Activated CD8-positive, alpha-beta memory T cell treated with anti-CD3 and anti-CD28 coated beads, Interleukin-2, amount 10 ng/mL, durations not matched to agents 7 days and 5 days (primary cell): ENCODE measurements at regions not wholly inside any gene's neighbourhood (a gene's known extent, or its start where the extent isn't known, plus 50 kb on each side); places are given as distances from the start of the nearest gene placed in this dataset.

Experiments
- ATAC-seq: fragments of 150-1000 bp; cut with Tn5 transposase; one replicate; pipeline ENCODE4 v1.10.0; 2021; ENCODE audit warnings: moderate library complexity
- CTCF ChIA-PET: fragments of 350-600 bp; sonication (Branson Sonifier 250); formaldehyde crosslinking; loops from one replicate; lab custom pipeline; 2021; ENCODE audit warnings: antibody characterized with exemption; lab: Charles Lee
- DNase-seq: peaks from one replicate; pipeline ENCODE4 v3.0.0-alpha.2; 2020
- H3K27ac Mint-ChIP-seq: one replicate; pipeline ENCODE4 v1.8.0; 2021; ENCODE audit warnings: mild to moderate bottlenecking, mixed read lengths
- H3K27me3 Mint-ChIP-seq: one replicate; pipeline ENCODE4 v1.8.0; 2021; ENCODE audit warnings: mixed read lengths
- H3K36me3 Mint-ChIP-seq: one replicate; pipeline ENCODE4 v1.8.0; 2021; ENCODE audit warnings: mild to moderate bottlenecking, mixed read lengths
- H3K4me1 Mint-ChIP-seq: one replicate; pipeline ENCODE4 v1.8.0; 2021; ENCODE audit warnings: mixed read lengths
- H3K4me3 Mint-ChIP-seq: one replicate; pipeline ENCODE4 v1.8.0; 2021; ENCODE audit warnings: mild to moderate bottlenecking, moderate library complexity, mixed read lengths
- H3K9me3 Mint-ChIP-seq: one replicate; pipeline ENCODE4 v1.8.0; 2022; ENCODE audit warnings: low read depth, mixed read lengths

GRCh38 chr10:62634576-62634975 lies 169.9 kb upstream of the ADO start:
- CTCF ChIA-PET: interaction anchor here (3.0 kb wide), 1 partner anchor 46 kb away, joined by 11 read pairs; no protein-coding TSS in a partner anchor
- H3K36me3 Mint-ChIP-seq: peaks cover 2% of the 10 kb centered on the region
- peaks cover 3% of the 10 kb centered on the region for H3K27me3 Mint-ChIP-seq
- no peak for ATAC-seq
- no peak for DNase-seq
- H3K27ac Mint-ChIP-seq: no peak overlapping the region
- no peak overlapping the region for H3K4me3 Mint-ChIP-seq
- H3K9me3 Mint-ChIP-seq: no peaks in the 10 kb centered on the region
- peaks cover 23% of the 10 kb centered on the region for H3K4me1 Mint-ChIP-seq

GRCh38 chr10:62635127-62635526 lies 169.4 kb upstream of the ADO start:
- peaks cover 23% of the 10 kb centered on the region for H3K4me1 Mint-ChIP-seq
- CTCF ChIA-PET: interaction anchor here (3.0 kb wide), 1 partner anchor 46 kb away, joined by 11 read pairs; no protein-coding TSS in a partner anchor
- H3K36me3 Mint-ChIP-seq: peaks cover 2% of the 10 kb centered on the region
- H3K27me3 Mint-ChIP-seq: peaks cover 3% of the 10 kb centered on the region
- no peaks in the 10 kb centered on the region for H3K9me3 Mint-ChIP-seq
- H3K4me3 Mint-ChIP-seq: no peak overlapping the region
- DNase-seq: no peak
- no peak overlapping the region for H3K27ac Mint-ChIP-seq
- ATAC-seq: no peak

GRCh38 chr10:62636825-62637248 lies 167.7 kb upstream of the ADO start:
- H3K27ac Mint-ChIP-seq: no peak overlapping the region
- no peaks in the 10 kb centered on the region for H3K9me3 Mint-ChIP-seq
- H3K4me1 Mint-ChIP-seq: peaks cover 17% of the 10 kb centered on the region
- DNase-seq: no peak
- CTCF ChIA-PET: interaction anchor here (0.7 to 4.7 kb wide), 10 partner anchors 17 to 180 kb away, joined by 3 to 35 read pairs (median 3); partner anchors contain the start of gene EGR2
- H3K36me3 Mint-ChIP-seq: no peaks in the 10 kb centered on the region
- ATAC-seq: peak; percentile 14
- no peak overlapping the region for H3K4me3 Mint-ChIP-seq
- H3K27me3 Mint-ChIP-seq: peaks cover 3% of the 10 kb centered on the region

GRCh38 chr10:62637249-62638061 lies 167.1 kb upstream of the ADO start:
- Mint-ChIP-seq H3K36me3 (no peaks in the 10 kb centered on the region), H3K4me3 (no peak overlapping the region), H3K9me3 (no peaks in the 10 kb centered on the region), H3K27me3 (peaks cover 3% of the 10 kb centered on the region), H3K27ac (no peak overlapping the region), H3K4me1 (peaks cover 11% of the 10 kb centered on the region)
- ATAC-seq (peak; percentile 96), DNase-seq (peak; percentile 87)
- CTCF ChIA-PET: interaction anchor here (0.6 to 4.7 kb wide), 13 partner anchors 18 to 219 kb away, joined by 3 to 35 read pairs (median 3); partner anchors contain the start of gene EGR2

GRCh38 chr10:62638062-62638477 lies 166.4 kb upstream of the ADO start:
- Mint-ChIP-seq H3K27ac (no peak overlapping the region), H3K4me3 (no peak overlapping the region), H3K27me3 (peaks cover 3% of the 10 kb centered on the region), H3K4me1 (peaks cover 7% of the 10 kb centered on the region), H3K9me3 (no peaks in the 10 kb centered on the region), H3K36me3 (no peaks in the 10 kb centered on the region)
- ATAC-seq (no peak), DNase-seq (no peak)
- CTCF ChIA-PET: interaction anchor here (0.7 to 4.7 kb wide), 9 partner anchors 18 to 179 kb away, joined by 3 to 35 read pairs (median 3); partner anchors contain the start of gene EGR2

GRCh38 chr10:62639144-62639543 lies 165.4 kb upstream of the ADO start:
- Mint-ChIP-seq H3K27ac (no peak overlapping the region), H3K9me3 (no peaks in the 10 kb centered on the region), H3K36me3 (no peaks in the 10 kb centered on the region), H3K4me3 (no peak overlapping the region), H3K4me1 (peaks cover 6% of the 10 kb centered on the region), H3K27me3 (peaks cover 3% of the 10 kb centered on the region)
- ATAC-seq (no peak), DNase-seq (no peak)
- CTCF ChIA-PET: interaction anchor here (0.7 to 4.7 kb wide), 2 partner anchors 24 to 178 kb away, joined by 3 to 35 read pairs; partner anchors contain the start of gene EGR2

GRCh38 chr10:62640411-62640810 lies 164.1 kb upstream of the ADO start:
- Mint-ChIP-seq H3K36me3 (no peaks in the 10 kb centered on the region), H3K9me3 (no peaks in the 10 kb centered on the region), H3K27ac (no peak overlapping the region), H3K27me3 (peaks cover under 1% of the 10 kb centered on the region), H3K4me3 (no peak overlapping the region), H3K4me1 (no peaks in the 10 kb centered on the region)
- DNase-seq: no peak
- no peak for ATAC-seq
- CTCF ChIA-PET: interaction anchor here (1.3 to 4.7 kb wide), 2 partner anchors 177 to 213 kb away, joined by 4 to 35 read pairs; partner anchors contain the start of gene EGR2

- CTCF ChIA-PET: no interaction called here
- no peak overlapping the region for H3K4me3 Mint-ChIP-seq
- no peaks in the 10 kb centered on the region for H3K27me3 Mint-ChIP-seq
- ATAC-seq (no peak), DNase-seq (no peak)
- H3K36me3 Mint-ChIP-seq: no peaks in the 10 kb centered on the region
- no peaks in the 10 kb centered on the region for H3K9me3 Mint-ChIP-seq
- H3K27ac Mint-ChIP-seq: no peak overlapping the region
- H3K4me1 Mint-ChIP-seq: peaks cover 14% of the 10 kb centered on the region
Measured at GRCh38 chr10:62643606-62644587, 160.6 kb upstream of the ADO start.

- Mint-ChIP-seq H3K27ac (peak overlapping the region; percentile 11), H3K4me3 (no peak overlapping the region), H3K4me1 (peaks cover 19% of the 10 kb centered on the region), H3K9me3 (no peaks in the 10 kb centered on the region), H3K36me3 (no peaks in the 10 kb centered on the region), H3K27me3 (peaks cover 2% of the 10 kb centered on the region)
- DNase-seq: no peak
- CTCF ChIA-PET: interaction anchor here (0.8 to 2.1 kb wide), 5 partner anchors 33 to 435 kb away, joined by 3 to 7 read pairs (median 4); no protein-coding TSS in a partner anchor
- ATAC-seq: peak; percentile 57
Measured at GRCh38 chr10:62647375-62648092, 157.0 kb upstream of the ADO start.

GRCh38 chr10:62648921-62649320 lies 155.6 kb upstream of the ADO start:
- H3K9me3 Mint-ChIP-seq: no peaks in the 10 kb centered on the region
- ATAC-seq (no peak), DNase-seq (no peak)
- no peak overlapping the region for H3K4me3 Mint-ChIP-seq
- CTCF ChIA-PET: interaction anchor here (1.9 to 2.1 kb wide), 2 partner anchors 32 to 434 kb away, joined by 4 to 7 read pairs; no protein-coding TSS in a partner anchor
- H3K4me1 Mint-ChIP-seq: peaks cover 21% of the 10 kb centered on the region
- no peaks in the 10 kb centered on the region for H3K36me3 Mint-ChIP-seq
- no peak overlapping the region for H3K27ac Mint-ChIP-seq
- H3K27me3 Mint-ChIP-seq: peaks cover 2% of the 10 kb centered on the region

GRCh38 chr10:62650411-62650810 lies 154.1 kb upstream of the ADO start:
- H3K27ac Mint-ChIP-seq: no peak overlapping the region
- peaks cover 26% of the 10 kb centered on the region for H3K4me1 Mint-ChIP-seq
- ATAC-seq (no peak), DNase-seq (no peak)
- H3K36me3 Mint-ChIP-seq: no peaks in the 10 kb centered on the region
- no peak overlapping the region for H3K4me3 Mint-ChIP-seq
- H3K27me3 Mint-ChIP-seq: peaks cover 2% of the 10 kb centered on the region
- H3K9me3 Mint-ChIP-seq: peaks cover 1% of the 10 kb centered on the region
- CTCF ChIA-PET: interaction anchor here (1.0 kb wide), 1 partner anchor 30 kb away, joined by 3 read pairs; no protein-coding TSS in a partner anchor

- Mint-ChIP-seq H3K27ac (no peak overlapping the region), H3K4me1 (peaks cover 26% of the 10 kb centered on the region), H3K36me3 (no peaks in the 10 kb centered on the region), H3K4me3 (no peak overlapping the region), H3K27me3 (peaks cover 2% of the 10 kb centered on the region), H3K9me3 (peaks cover 2% of the 10 kb centered on the region)
- ATAC-seq (no peak), DNase-seq (no peak)
- CTCF ChIA-PET: interaction anchor here (1.0 kb wide), 1 partner anchor 29 kb away, joined by 3 read pairs; no protein-coding TSS in a partner anchor
Measured at GRCh38 chr10:62651341-62651740, 153.2 kb upstream of the ADO start.
